ENCODE measurements at regions not wholly inside any gene's neighbourhood (a gene's known extent, or its start where the extent isn't known, plus 50 kb on each side); places are given as distances from the start of the nearest gene placed in this dataset.

DNA sequence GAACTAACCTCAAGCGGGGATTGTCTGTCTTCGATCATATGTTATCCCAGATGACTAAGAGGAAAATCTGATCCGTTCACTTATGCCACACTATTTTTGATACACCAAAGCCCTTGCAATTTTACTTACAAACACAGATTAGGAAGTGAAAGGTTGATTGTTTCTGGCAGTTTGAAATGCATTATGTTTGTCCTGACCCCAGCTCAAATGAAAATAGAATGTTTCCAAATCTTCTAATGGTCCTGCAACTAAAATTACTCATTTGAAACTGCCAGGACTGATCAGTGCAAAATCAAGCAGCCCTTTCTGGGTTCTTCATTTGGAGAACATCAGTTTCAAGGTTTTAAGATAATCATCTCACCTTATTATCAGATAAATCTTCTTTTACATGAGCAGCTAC lies 696.7 kb upstream of the WWC1 start:
- CTCF ChIA-PET: no interaction called here
- intact Hi-C loops (cut with micrococcal nuclease): no loop called here

DNA sequence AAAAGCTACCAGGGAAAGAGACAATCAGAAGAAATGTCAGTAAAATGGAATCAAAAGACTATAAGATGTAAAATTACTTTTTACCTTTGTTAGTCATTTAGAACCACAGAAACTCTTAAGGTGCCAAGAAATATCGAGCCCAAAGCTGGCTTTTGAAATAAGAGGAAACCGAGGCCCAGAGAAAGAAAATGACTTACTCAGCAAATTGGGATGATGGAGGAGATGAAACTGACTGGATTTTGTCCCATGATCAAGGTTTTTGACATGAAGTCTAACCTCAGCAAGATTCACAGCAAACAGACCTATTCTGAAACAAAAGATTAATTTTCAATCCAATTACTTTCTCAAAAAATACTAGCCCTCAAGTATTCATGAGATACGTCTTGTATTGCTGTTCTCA lies 696.2 kb upstream of the WWC1 start:
- ChIA-PET POLR2A (no interaction called here), CTCF (no interaction called here)
- no peak for DNase-seq
- TF ChIP-seq, protein P1, sequence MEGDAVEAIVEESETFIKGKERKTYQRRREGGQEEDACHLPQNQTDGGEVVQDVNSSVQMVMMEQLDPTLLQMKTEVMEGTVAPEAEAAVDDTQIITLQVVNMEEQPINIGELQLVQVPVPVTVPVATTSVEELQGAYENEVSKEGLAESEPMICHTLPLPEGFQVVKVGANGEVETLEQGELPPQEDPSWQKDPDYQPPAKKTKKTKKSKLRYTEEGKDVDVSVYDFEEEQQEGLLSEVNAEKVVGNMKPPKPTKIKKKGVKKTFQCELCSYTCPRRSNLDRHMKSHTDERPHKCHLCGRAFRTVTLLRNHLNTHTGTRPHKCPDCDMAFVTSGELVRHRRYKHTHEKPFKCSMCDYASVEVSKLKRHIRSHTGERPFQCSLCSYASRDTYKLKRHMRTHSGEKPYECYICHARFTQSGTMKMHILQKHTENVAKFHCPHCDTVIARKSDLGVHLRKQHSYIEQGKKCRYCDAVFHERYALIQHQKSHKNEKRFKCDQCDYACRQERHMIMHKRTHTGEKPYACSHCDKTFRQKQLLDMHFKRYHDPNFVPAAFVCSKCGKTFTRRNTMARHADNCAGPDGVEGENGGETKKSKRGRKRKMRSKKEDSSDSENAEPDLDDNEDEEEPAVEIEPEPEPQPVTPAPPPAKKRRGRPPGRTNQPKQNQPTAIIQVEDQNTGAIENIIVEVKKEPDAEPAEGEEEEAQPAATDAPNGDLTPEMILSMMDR (IDR thresholded peaks at IDR 0.05): no peak
- Mint-ChIP-seq H3K27ac (no peak overlapping the region), H3K9me3 (no peaks in the 10 kb centered on the region), H3K4me3 (no peak overlapping the region), H3K4me1 (ENCODE audit: low read depth) (no peaks in the 10 kb centered on the region), H3K27me3 (no peaks in the 10 kb centered on the region), H3K36me3 (ENCODE audit: low read depth) (no peaks in the 10 kb centered on the region)
- ATAC-seq: no peak
- intact Hi-C loops (cut with micrococcal nuclease): no loop called here

More for the DNA sequence above, 696.7 kb upstream of the WWC1 start:
- TF ChIP-seq, protein P1 (IDR thresholded peaks at IDR 0.05): no peak
- POLR2A ChIA-PET: no interaction called here
- ATAC-seq (no peak), DNase-seq (no peak)
- H3K4me3 Mint-ChIP-seq: no peak overlapping the region
- no peak overlapping the region for H3K27ac Mint-ChIP-seq
- no peaks in the 10 kb centered on the region for H3K9me3 Mint-ChIP-seq
- no peaks in the 10 kb centered on the region for H3K27me3 Mint-ChIP-seq
- H3K36me3 Mint-ChIP-seq (ENCODE audit: low read depth): no peaks in the 10 kb centered on the region
- H3K4me1 Mint-ChIP-seq (ENCODE audit: low read depth): no peaks in the 10 kb centered on the region

DNA sequence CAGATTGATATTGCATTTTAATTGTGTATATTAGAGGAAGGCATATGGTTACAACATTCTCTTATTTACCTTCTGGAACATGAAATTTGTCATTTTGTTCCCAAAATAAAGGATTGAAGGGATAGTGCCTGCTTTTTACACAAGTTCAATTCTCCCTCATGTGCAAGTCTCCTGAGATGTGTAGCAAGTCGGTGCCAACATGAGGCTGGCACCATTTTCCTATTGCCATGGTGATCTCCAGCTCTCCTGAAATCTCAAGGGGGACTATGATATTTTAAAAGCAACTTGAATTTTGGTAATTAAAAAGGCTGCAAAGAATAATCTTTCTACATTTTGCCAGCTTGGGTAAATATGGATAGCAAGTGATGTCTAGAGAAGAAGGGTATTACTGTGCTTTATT lies 693.3 kb upstream of the WWC1 start:
- DNase-seq (no peak), ATAC-seq (no peak)
- ChIA-PET CTCF (no interaction called here), POLR2A (no interaction called here)
- Mint-ChIP-seq H3K27ac (no peak overlapping the region), H3K9me3 (no peaks in the 10 kb centered on the region), H3K27me3 (no peaks in the 10 kb centered on the region), H3K4me1 (ENCODE audit: low read depth) (no peaks in the 10 kb centered on the region), H3K4me3 (no peak overlapping the region), H3K36me3 (ENCODE audit: low read depth) (no peaks in the 10 kb centered on the region)
- TF ChIP-seq, protein P1 (IDR thresholded peaks at IDR 0.05): no peak
- intact Hi-C loops (cut with micrococcal nuclease): no loop called here

- no peaks in the 10 kb centered on the region for H3K4me1 Mint-ChIP-seq (ENCODE audit: low read depth)
- no peaks in the 10 kb centered on the region for H3K36me3 Mint-ChIP-seq (ENCODE audit: low read depth)
- ATAC-seq: no peak
- no peak overlapping the region for H3K4me3 Mint-ChIP-seq
- no peak overlapping the region for H3K27ac Mint-ChIP-seq
- no peaks in the 10 kb centered on the region for H3K9me3 Mint-ChIP-seq
- TF ChIP-seq, protein P1 (IDR thresholded peaks at IDR 0.05): no peak
- no peaks in the 10 kb centered on the region for H3K27me3 Mint-ChIP-seq
- ChIA-PET POLR2A (no interaction called here), CTCF (no interaction called here)
- no peak for DNase-seq
- intact Hi-C loops (cut with micrococcal nuclease): no loop called here
These were observed 689.4 kb upstream of the WWC1 start for GRCh38 chr5:167602067-167602466.

DNA sequence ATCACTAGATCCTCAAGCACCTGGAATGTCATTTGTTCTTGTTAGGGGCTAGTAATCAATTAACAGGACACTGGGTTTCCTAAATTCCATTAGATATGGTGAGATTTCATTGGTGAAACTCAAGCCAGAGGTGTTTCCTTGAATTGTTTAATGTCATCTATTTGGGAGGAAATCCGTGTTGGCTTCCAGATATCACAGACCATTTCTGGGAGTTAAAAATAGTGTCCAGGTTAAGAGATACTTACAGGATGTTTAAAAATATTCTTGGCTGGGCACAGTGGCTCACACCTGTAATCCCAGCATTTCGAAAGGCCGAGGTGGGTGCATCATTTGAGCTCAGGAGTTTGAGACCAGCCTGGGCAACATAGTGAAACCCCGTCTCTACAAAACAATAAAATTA lies 688.3 kb upstream of the WWC1 start:
- H3K9me3 Mint-ChIP-seq: no peaks in the 10 kb centered on the region
- no peak overlapping the region for H3K27ac Mint-ChIP-seq
- H3K36me3 Mint-ChIP-seq (ENCODE audit: low read depth): no peaks in the 10 kb centered on the region
- TF ChIP-seq, protein P1 (IDR thresholded peaks at IDR 0.05): no peak
- CTCF ChIA-PET: no interaction called here
- ATAC-seq (no peak), DNase-seq (no peak)
- H3K27me3 Mint-ChIP-seq: no peaks in the 10 kb centered on the region
- no peak overlapping the region for H3K4me3 Mint-ChIP-seq
- POLR2A ChIA-PET: no interaction called here
- intact Hi-C loops (cut with micrococcal nuclease): no loop called here
- H3K4me1 Mint-ChIP-seq (ENCODE audit: low read depth): no peaks in the 10 kb centered on the region

Measured in activated CD8-positive, alpha-beta T cell treated with anti-CD3 and anti-CD28 coated beads for 36 hours (primary cell).